ENCODE measurements at regions not wholly inside any gene's neighbourhood (a gene's known extent, or its start where the extent isn't known, plus 50 kb on each side); places are given as distances from the start of the nearest gene placed in this dataset.

- DNase-seq: no peak
Observed at GRCh38 chr14:84520711-84521338, 1009.1 kb upstream of the FLRT2 start.

DNA sequence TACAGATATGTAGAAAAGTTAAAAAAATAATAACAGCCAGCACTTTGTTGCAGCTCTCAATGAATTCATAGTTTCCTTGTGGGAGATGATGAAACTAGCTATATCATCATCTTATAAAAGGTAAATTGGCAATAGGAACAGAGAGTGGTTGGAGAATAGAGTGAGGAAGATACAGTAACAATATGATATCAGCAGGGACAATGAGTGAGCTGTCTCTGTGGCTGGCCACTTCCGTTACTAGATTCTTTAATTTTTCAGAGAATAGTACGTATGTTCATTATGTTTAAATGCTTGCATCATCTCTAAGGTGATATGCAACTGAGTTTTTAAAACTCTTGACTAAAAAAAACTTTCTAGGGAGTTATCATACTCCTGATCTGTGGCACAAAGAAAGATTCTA, 1006.2 kb upstream of the FLRT2 start:
- no peak for DNase-seq

- no peak for DNase-seq
Observed at GRCh38 chr14:84527706-84528105, 1002.2 kb upstream of the FLRT2 start.

GRCh38 chr14:84532016-84532415, 997.9 kb upstream of the FLRT2 start:
- no peak for DNase-seq

DNA sequence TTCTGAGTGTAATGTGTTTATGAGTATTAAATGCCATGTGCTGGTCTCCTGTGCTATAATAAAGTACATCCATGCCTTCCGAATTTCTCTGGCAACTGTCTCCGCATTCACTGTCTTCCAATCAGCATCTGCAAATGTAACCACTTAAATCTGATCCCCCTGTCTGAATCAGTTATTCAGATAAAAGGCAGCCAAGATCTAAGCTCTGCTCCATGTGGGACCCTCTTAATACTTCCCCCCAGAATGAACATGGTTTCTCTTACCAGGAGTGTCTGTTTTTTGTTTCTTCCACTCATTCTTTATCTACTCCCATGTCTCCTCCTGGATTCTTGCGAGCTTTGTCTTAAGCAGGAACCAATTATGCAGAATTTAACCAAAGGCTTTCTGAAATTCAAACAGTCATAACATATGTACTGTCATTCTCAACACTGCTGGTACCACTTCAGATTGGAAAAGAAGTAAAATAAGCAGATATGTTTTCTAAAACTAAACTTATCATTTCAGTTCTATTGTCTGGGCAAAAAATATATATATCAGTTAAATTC, 996.7 kb upstream of the FLRT2 start:
- DNase-seq: no peak

GRCh38 chr14:84533791-84534190, 996.2 kb upstream of the FLRT2 start:
- DNase-seq: no peak

GRCh38 chr14:84535484-84535883, 994.5 kb upstream of the FLRT2 start:
- no peak for DNase-seq

DNA sequence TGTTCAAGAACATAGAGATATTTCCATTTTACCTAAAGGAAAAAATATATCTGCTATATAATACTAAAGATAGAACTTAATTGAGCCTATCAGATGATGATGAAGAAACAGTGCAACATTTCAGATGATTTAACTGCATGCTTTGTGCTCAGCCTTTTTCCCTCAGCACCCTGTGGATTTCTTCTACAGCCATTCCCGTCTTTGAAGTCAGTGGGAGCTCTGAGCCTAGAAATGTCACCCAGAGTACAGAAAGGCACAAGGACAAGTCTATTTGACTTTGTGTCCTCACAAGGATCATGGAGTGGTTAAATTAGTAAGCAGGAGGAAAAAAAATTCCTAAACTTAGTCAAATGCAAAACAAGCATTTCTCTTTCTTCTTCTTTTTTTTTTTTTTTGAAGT, 994.0 kb upstream of the FLRT2 start:
- no peak for DNase-seq

DNA sequence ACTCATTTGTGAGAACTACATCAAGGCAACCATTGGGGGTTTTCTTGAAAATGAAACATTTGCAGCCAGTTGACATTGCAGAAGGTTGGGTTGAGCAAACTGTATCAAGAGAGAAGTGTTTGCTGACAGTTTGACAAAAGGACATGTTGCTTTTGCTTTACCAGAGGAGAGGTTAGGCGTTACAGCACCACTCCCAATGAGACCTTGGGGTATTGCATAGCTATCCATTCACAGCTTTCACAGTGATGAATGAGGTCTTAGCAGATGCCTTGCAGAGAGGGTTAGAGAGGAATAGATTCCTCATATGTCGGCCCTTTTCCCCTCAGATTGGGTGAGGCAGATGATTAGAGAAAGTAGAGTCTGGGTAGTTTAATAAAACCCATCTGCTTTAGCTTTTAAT, 988.9 kb upstream of the FLRT2 start:
- DNase-seq: no peak

GRCh38 chr14:84543859-84544258, 986.1 kb upstream of the FLRT2 start:
- no peak for DNase-seq

DNA sequence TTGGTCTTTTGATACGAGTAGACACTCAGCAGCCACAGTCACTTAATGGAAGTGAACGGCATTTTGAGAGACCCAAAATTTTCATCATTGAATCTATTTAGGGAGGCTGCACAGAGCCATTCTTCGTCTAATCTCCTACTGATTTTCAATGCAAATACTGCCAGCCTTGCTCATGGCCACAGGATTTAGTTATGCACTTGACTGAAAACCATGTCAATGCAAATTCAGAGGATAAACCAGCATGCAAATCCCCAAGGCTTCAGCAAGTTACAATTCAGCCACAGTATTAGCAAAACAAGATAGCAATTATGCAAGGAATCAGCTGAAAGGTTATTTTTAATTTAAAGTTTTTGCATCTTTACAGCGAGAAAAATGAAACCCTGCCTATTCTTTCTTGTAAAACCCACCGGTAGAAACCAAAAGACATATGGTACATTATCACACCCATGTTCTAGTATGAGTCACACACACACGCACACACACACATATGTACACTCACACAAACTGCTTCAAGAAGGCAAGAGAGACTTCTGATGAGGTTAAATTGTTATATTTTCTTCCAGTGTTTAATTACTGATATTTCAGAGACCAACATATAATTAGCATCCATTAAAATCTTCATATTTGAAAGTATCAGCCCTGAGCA, 985.3 kb upstream of the FLRT2 start:
- DNase-seq: no peak

- no peak for DNase-seq
Observed at GRCh38 chr14:84546236-84546635, 983.7 kb upstream of the FLRT2 start.

GRCh38 chr14:84554136-84554535, 975.8 kb upstream of the FLRT2 start:
- DNase-seq: no peak

DNA sequence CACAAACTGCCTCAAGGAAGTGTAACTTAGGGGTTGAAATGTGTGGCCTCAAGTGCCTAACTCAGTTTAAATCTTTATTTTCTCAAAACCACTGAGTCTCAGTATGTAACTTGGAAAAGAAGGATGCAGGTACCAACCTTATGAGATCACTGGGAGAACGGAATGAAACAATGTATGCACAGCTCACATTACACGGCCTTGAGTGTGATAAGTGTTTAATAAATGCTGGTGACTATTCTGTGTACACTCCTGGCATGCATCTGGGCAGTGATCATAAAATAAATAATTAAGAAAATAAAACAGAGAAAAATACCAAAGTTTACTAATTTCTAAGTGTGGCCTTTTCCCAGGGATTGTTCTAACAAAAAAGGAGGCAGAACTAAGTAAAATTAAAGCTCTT, 974.5 kb upstream of the FLRT2 start:
- DNase-seq: no peak

- no peak for DNase-seq
Observed at GRCh38 chr14:84566109-84566508, 963.8 kb upstream of the FLRT2 start.

DNA sequence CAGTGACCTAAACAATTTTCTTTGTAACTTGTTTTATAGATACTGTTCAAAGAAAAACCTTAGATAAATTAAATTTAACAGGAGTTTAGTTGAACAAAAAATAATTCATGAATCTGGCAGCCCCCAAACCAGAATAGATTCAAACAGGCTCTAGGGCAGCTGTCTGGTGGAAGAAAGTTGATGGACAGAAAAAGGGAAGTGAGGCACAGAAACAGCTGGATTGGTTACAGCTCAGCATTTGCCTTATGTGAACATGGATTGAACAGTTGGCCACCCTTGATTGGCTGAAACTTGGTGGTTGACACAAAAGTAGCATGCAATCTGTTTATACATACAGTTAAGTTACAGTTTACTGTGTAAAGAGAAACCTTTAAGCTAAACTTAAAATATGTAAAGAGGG, 954.3 kb upstream of the FLRT2 start:
- no peak for DNase-seq

DNA sequence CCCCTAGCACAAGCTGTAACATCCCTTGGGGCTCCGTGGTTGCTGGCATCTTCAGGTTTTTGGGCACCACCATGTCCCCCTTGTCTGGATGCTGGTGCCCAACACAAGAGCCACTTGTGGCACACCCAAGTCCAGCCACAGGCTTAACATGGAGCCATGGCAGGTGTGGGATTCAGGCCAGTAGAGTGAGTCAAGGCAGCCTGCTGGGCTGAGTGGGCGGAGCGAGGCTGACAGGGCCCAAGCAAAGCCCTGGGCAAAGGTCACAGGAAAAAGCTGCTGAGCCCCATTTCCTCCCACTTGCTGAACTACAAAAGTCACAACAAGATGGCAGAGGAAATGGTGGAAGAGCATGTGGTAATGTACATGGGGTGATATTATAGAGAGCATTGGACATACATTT, 950.7 kb upstream of the FLRT2 start:
- DNase-seq: no peak

- DNase-seq: no peak
Observed at GRCh38 chr14:84581041-84581440, 948.9 kb upstream of the FLRT2 start.

- DNase-seq: no peak
Observed at GRCh38 chr14:84584511-84584910, 945.4 kb upstream of the FLRT2 start.

DNA sequence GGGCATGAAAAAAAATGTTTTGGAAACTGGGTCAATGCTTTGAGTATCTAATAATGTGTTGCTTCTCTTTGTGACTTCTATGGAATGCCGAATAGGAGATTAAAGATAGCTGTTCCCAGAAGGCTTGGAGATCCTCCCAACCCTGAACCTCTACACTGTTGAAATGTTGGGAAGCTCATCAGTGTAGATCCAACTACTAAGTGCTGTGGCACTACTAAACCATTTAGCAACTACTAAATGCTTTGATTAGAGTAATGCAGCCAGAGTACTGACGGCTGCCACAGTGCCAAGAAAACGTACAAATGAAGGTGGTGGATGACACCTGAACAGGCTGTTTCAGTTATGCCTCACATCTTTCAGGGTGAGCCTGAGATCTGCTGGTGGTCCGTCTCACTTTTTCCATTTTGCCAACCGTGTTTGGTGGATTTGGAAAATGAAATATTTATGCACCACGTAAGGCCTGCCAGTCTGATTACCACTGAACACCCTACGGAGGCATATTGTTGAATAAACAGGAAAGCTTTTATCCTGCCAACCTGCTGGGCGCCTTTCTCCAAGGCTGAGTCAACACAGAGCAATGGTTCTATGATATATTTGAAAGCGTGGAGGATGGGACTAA, 938.0 kb upstream of the FLRT2 start:
- no peak for DNase-seq

DNA sequence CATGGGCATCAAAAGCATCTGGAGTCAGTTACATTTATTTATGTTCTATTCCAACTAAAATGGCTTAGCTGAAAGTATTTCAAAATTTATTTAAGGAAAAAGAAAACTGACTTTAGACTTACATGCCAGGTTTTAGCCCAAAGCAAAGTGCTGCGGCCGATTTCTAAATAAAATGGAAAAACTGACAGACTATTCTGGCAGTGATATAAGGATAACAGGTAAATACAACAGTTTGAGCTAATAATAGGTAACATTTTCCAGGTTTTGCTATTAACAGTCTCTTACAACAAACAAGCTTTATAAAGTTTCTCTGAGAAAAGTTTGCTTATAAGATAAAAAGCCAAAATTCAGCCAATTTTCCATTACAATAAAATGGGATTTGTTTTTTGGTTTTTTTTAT, 937.2 kb upstream of the FLRT2 start:
- no peak for DNase-seq

DNA sequence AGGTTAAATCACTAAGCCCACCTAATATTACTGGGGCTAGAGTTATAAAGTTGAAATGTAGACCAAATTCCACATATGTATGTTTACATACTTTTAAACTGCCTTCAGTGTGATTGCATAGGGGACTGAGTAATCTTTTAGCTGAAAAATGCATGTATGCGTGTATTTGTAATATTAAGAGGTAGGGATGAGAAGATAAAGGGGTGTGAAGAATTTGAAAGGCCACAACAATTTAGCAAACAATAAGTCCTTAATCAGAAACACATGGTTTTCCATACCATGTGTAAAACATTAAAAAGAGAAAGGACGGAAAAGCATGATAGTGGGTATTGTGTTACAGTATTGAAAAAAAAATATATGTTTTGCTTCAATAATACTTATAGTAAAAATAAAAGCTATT, 919.9 kb upstream of the FLRT2 start:
- no peak for DNase-seq

DNA sequence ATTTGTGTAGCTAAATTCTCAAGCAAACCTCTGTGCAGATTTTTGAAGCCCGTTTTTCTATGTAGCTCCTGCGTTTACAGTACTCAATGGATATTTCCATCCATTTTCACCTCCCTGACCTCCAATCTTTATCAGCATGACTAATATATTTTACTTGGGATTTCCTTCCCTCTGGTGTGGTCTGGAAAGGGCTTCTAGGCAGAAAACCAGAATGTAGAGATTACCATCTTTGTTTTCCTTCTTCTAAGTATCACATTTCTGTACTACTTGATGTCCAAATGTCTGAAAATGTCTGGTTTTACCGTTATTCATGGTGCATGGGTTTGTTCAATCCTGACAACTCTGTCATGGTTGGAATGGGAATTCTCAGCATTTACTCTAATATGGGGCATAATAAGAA, 907.6 kb upstream of the FLRT2 start:
- DNase-seq: no peak

DNA sequence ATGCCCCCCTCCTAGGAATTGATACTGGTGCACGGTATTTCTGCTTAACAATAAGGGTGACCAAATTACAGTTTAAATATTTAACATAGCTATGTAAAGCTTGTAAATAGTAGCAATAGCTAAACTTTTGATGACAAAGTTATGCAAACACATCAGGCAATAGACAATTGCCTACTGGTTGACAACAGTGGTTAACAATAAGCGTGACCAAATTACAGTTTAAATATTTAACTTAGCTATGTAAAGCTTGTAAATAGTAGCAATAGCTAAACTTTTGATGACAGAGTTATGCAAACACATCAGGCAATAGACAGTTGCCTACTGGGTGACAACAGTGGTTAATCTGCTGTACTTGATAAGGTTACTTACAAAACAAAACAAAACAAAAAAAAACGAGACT, 886.5 kb upstream of the FLRT2 start:
- DNase-seq: no peak
